ENCODE measurements at regions not wholly inside any gene's neighbourhood (a gene's known extent, or its start where the extent isn't known, plus 50 kb on each side); places are given as distances from the start of the nearest gene placed in this dataset.

- no peak overlapping the region for H3K4me3 ChIP-seq (ENCODE audit: low read depth, poor library complexity, severe bottlenecking)
- DNase-seq (ENCODE audit: low spot score in 2 of 2) = no peak
- TF ChIP-seq CTCF (IDR thresholded peaks at IDR 0.05) (no peak), POLR2A (IDR thresholded peaks at IDR 0.05) (no peak)
- WGBS, 2 donors = 73 to 74% methylated on average over 2 of the region's 2 CpGs
- intact Hi-C loops (cut with DNase I; ENCODE audit: low total_unique reads) = no loop called here
Observed at GRCh38 chr4:132076829-132077228, 1072.3 kb upstream of the PCDH10 start.

GRCh38 chr4:132085105-132085504 is 1064.0 kb upstream of the PCDH10 start:
- WGBS, 2 donors = 65 to 89% methylated on average over 4 of the region's 4 CpGs
- no peak overlapping the region for H3K4me3 ChIP-seq (ENCODE audit: low read depth, poor library complexity, severe bottlenecking)
- TF ChIP-seq POLR2A (IDR thresholded peaks at IDR 0.05) = no peak
- no peak for TF ChIP-seq CTCF (IDR thresholded peaks at IDR 0.05)
- intact Hi-C loops (cut with DNase I; ENCODE audit: low total_unique reads) = no loop called here
- no peak for DNase-seq (ENCODE audit: low spot score in 2 of 2)

- WGBS, 2 donors = 86 to 87% methylated on average over 4 of the region's 4 CpGs
- intact Hi-C loops (cut with DNase I; ENCODE audit: low total_unique reads) = no loop called here
- TF ChIP-seq POLR2A (IDR thresholded peaks at IDR 0.05) = no peak
- no peak for TF ChIP-seq CTCF (IDR thresholded peaks at IDR 0.05)
- DNase-seq (ENCODE audit: low spot score in 2 of 2) = no peak
- no peak overlapping the region for H3K4me3 ChIP-seq (ENCODE audit: low read depth, poor library complexity, severe bottlenecking)
Observed at GRCh38 chr4:132094017-132094416, 1055.1 kb upstream of the PCDH10 start.

- DNase-seq (ENCODE audit: low spot score in 2 of 2) = no peak
- no peak overlapping the region for H3K4me3 ChIP-seq (ENCODE audit: low read depth, poor library complexity, severe bottlenecking)
- intact Hi-C loops (cut with DNase I; ENCODE audit: low total_unique reads) = no loop called here
- TF ChIP-seq CTCF (IDR thresholded peaks at IDR 0.05) (no peak), POLR2A (IDR thresholded peaks at IDR 0.05) (no peak)
Observed at GRCh38 chr4:132097041-132097440, 1052.1 kb upstream of the PCDH10 start.

GRCh38 chr4:132101526-132101925 is 1047.6 kb upstream of the PCDH10 start:
- no peak for TF ChIP-seq CTCF (IDR thresholded peaks at IDR 0.05)
- TF ChIP-seq POLR2A (IDR thresholded peaks at IDR 0.05) = no peak
- DNase-seq (ENCODE audit: low spot score in 2 of 2) = no peak
- 68 to 84% methylated on average over 1 of the region's 1 CpG for WGBS, 2 donors
- H3K4me3 ChIP-seq (ENCODE audit: low read depth, poor library complexity, severe bottlenecking) = no peak overlapping the region
- intact Hi-C loops (cut with DNase I; ENCODE audit: low total_unique reads) = no loop called here

GRCh38 chr4:132108784-132109183 is 1040.3 kb upstream of the PCDH10 start:
- no peak for TF ChIP-seq CTCF (IDR thresholded peaks at IDR 0.05)
- no peak for TF ChIP-seq POLR2A (IDR thresholded peaks at IDR 0.05)
- no peak for DNase-seq (ENCODE audit: low spot score in 2 of 2)
- intact Hi-C loops (cut with DNase I; ENCODE audit: low total_unique reads) = no loop called here
- no peak overlapping the region for H3K4me3 ChIP-seq (ENCODE audit: low read depth, poor library complexity, severe bottlenecking)

All from lower leg skin (tissue), 4 donors.